ENCODE measurements at regions not wholly inside any gene's neighbourhood (a gene's known extent, or its start where the extent isn't known, plus 50 kb on each side); places are given as distances from the start of the nearest gene placed in this dataset.

DNA sequence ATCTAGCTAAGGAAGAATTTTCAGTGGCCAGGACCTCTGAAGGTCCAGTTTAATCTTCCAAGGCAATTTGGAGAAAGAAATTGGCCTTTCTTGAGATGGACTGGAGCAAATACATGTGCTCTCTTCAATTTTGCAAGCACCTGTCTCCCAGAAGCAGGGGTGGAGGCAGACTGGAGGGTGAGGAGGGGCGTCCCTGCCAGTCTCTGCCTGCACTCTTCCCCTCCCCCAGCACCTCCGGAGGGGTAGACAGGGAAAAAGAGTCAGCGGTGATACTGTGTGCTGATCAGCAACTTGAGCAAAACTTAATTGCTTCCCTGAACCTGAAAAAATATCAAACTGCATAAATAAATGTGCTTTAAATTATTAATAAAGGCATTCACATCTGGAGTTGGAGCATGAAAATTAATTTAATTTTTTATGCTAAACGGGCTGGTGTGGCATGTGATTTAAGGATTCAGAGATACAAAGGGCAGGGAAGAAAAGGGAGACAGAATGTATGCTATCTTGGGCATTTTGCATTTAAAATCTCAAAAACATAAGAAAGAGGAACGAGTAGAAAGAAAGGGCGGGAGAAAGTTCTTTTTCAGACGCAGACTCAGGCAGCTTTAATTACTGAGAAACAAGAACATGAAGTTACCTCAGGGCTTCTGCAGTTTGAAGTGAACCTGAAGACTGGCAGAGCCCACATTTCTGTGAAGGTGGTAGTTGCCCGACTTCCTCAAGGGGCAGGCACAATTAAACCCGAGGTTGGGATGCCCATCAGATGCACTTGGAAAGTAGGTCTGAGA lies 319.7 kb downstream of the UACA start:
- no peak for DNase-seq (ENCODE audit: low read depth)

DNA sequence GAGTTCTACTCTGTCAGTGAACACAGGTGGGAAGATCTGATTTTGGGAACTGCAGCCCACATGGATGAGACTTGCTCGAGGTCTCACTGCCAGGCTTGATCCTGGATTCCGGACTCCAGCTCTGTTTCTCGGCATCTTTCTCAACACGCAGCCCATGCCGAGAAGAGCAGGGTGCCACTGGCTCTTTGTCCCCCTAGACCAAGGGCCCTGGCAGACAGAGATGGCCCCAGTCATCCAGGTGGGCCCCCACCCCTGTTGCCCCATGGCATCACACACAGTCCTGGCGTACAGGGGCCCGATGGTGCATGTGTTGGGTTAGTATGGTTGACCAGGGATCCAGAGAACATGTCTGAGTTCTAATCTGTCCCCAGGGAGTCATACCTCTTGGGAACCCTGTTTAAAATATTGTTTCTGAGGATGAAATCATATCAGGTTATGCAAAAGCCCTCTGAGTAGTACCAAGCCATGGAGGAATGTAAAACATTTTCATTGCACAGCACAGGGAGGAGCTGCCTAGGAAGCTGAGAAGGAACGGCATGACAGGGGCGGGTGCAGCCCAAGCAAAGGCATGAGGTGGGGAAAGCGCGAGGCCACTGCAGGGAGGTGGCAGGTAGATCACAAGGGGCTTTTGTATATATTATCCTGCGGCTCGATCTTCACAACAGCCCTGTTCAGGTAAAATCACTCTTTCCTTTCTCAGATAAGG lies 320.6 kb downstream of the UACA start:
- DNase-seq (ENCODE audit: low read depth), result no peak

DNA sequence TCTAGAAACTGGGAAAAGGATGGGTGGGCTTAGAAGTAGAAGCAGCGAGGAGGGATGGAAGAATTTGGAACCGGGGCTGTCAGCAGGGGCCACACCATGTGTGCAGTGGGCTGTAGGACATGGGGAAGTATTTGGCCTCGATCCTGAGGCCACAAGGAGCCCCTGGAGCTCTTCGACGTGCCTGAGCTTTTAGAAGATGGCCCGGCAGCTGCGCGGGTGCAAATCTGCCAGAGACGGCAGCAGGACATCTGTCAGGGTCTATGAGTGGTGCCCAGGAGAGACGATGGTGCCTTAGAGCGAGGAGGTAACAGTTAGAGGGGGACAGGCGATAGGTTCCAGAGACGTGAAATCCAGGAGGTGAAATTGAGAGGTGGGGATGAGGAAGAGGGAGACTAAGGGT lies 321.1 kb downstream of the UACA start:
- no peak for DNase-seq (ENCODE audit: low read depth)

DNA sequence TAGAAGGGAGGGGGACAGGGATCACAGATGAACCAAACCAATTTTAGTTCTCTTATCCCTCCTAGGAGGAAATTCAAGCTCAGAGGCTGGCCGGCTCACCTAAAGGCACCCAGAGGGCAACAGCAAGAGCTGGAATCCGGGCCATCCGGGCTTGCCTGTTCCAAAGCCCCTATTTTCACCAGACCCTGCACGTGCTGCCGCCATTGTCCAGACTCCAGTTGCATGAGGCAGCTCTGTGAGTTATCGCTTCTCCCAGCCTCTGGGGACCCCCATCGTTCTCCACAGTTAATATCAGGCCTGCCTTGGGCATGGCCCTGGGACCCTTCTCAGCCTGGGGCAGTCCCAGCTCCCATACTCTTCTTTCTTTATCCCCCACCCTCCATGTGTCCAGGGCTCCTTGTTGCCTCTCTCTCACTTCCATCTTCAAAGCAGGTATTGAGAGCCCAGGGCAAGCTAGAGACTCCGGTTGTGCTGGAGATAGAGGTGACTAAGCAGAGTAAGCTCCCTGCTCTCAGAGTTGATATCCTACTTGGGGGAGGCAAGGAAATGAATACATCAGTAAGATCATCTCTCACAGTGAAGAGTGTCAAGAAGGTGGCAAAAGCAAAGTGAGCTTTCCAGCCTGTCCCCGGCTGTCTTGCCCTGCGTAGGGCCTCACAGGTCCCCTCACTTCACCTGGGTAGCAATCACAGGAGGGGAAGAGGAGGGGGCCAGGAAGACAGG lies 322.8 kb downstream of the UACA start:
- DNase-seq (ENCODE audit: low read depth), result no peak

DNA sequence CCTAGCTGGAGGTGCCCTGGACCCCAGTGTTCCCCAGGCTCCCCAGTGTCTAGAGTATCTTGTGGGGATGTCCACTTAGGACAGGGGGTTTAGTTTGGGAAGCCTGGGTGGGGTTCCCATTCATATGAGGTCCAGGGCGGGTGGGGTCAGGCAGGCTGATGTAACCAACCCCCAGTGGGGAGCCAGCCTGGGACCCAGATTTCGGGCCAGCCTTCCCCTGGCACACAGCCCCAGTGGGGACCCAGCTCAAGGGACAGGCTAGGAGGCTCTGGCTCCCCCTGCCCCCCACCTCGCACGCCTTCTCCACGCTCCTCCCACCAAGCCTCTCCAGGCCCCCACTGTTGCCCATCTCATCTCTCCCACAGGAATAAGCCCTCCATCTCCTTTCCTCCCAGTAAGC lies 323.5 kb downstream of the UACA start:
- DNase-seq (ENCODE audit: low read depth), result no peak

DNA sequence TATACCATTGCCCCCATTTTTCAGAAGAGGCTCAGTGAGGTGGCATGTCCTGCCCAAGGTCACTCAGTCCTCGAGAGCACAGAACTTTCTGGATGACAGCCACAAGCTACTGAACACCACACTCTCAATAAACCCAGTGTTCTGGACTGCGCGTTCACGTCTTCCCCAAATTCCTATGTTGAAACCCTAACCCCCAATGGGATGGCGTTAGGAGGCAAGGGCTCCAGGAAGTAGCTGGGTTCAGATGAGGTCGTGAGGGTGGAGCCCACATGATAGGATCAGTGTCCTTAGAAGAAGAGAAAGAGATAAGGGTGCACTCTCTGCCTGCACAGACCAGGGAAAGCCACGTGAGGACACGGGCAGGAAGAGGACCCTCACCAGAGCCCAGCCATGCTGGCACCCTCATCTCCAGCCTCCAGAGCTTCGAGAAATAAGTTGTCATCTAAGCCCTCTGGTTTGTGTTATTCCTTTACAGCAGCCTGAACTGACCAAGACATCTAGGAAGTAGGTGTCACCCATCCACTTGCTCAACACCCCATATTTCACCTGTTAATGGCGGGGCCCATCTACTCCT lies 324.0 kb downstream of the UACA start:
- DNase-seq (ENCODE audit: low read depth), result no peak

DNA sequence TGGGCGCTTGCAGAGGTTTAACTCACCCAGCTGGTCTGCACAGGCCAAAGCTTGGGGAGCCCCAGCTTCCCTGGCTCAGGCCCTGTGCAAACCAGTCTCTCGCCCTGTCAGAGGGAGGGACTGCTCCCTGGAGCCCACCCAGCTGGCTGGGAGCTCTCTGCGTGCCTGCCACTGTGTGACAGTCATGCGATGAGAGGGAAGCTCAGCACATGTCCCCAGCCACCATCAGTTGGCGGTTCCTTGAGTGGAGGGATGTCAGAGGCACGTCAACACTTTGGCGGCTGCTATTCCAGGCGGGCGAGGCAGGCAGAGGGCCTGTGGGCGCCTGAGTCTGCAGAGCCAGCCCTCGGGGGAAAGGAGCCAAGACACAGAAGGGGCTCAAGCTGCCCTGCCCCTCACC lies 324.6 kb downstream of the UACA start:
- no peak for DNase-seq (ENCODE audit: low read depth)

DNA sequence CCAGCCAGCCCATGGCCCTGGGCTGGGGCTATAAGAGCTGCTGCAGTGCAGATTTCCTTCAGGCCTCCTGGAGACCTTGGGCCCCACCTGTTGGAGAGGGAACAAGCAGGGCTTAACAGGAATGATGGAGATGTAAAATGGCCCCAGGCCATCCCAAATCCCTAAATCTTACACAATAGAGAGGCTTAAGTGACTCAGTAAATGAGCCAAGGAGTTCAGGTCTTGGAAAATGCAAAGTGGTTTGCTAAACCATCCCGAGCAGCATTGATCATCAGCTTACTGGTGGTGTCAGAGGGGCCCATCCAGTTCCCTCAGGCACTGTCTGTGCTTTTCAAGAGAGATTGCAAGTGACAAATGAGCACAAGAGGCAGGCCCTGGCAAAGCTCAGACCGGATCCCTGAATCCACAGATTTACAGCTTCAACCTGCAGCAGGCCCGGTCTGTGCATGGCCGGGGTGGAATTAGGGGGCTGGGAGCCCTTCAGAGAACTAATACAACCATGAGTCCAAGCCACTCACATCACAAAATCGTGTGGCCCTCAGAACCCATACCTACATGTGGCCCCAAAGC lies 325.4 kb downstream of the UACA start:
- DNase-seq (ENCODE audit: low read depth), result no peak

DNA sequence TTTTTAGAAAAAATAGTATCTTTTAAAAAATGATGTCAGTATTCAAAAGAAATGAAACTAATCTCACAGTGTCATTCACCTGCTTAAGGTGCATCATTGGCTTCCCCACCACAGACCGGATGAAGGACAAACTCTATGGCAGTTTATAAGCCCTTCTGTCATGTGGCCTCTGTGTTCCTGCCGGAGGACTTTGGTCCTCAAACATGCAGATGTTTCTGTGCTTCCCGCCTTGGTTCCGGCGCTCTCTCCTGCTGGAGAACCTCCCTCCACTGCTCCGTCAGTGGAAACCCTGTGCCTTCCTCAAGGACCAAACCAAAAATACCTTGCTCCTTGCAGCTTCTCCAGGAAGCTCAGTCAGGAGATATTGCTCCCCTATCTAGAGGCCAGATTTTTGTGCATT lies 326.3 kb downstream of the UACA start:
- DNase-seq (ENCODE audit: low read depth), result no peak

DNA sequence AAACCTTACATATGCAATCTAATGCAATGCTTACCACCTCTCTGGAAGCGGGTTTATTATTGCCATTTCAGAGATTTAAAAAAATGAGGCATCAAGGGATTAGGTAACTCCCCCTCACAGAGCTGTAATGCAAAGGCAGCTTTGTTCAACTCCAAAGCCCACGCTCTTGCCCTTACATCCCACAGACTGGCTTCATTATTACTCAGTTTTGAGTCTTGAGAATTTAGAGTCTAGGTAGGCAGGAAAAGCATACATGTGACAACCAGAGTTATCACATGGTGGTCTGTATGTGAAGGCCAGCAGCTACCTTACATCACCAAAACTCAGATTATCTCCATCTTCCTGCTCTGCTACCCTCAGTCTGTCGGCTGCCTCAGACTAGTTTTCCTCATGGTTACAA lies 326.9 kb downstream of the UACA start:
- no peak for DNase-seq (ENCODE audit: low read depth)

DNA sequence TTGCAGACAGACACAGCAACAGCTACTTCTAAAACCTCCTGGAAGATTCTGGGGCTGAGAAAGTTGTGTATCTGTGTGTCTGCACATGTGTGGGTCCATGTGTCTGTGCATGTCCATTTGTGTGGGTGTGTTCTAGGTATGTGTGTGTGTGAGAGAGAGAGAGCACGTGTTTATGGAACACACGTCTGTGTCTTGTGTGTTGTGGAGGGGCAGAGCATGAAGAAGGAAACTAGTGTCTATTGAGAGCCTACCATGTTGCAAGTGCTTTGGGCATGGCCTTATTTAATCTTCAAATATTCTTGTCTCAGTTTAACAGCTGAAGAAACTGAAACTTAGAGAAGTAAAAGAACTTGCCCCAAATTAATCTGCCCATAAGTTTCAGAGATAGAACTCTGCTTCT lies 327.5 kb downstream of the UACA start:
- DNase-seq (ENCODE audit: low read depth), result no peak

DNA sequence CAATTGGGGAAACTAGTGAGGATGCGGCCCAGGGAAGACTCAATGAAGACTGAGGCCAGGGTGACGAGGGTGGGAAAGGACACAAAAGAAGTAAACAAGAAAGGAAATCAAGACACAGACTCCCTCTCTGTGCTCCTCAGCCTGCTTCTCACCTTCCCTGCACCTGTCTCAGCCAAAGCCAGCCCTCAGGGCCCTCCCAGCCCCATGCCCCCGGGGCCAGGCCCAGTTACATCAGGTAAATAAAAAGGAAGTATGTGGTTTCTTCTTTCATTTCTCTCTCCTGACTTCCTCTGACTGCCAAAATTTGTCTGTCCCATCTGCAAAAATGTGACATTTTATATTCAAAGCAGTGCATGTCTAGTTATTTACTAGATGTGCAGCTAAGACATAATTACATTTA lies 328.0 kb downstream of the UACA start:
- no peak for DNase-seq (ENCODE audit: low read depth)

DNA sequence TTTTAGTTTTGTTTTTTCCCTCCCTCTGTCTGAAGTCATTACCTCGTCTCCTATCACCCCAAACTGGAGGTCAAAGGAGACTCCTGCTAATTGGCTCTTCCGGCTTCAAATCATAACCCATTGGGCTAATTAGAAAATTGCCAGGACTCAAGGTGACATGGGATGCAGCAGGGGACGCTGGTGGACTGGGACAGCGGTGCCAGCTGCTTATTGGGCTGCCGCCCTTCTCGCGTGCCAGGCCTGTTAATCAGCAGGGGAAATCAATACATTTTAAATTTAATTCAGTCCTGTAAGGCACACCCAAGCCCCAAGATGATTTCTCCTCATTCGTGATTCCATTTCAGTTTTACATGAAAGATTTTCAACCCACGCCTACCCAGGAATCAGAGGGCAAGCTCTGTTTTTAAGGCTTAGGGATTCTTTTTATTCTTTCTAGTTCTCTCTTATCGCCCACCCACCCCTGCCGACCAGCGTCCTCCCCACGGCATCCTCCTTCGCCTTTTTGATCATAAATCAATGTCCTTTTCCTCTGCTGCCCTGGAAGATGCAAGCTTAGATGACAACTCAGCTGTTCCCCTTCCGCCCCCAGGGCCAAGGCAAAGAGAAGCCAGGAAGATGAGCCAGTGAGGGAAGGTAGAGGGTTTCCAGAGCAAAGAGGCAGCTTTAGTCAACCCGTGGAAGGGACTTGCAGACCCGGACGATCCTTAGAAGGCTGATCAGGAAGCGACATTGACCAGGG lies 329.6 kb downstream of the UACA start:
- DNase-seq (ENCODE audit: low read depth), result no peak

DNA sequence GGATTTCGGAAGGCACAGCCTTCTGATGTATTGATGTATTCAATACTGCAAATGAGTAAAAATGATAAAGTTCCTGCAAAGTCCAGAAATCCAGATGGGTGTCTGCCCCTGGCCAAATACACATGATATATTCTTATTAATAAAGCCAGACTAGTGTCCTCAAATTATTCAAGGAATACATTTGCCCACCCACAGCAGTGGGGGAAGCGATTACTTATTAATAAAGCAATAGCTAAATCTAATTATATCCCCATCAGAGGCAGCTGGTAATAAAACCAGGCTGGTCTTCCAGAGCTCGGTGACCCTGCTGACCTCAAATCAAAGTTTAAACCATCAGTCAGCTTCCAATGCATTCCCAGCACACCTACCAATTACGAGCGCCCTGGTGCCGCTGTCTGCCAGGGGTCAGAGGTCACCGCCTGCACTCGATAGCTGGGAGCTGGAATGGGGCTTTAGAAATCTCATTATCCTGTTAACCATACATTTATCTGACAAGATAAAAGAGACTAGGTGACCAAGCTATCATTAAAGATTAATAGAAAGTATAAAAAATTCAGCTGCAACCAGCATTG lies 330.3 kb downstream of the UACA start:
- no peak for DNase-seq (ENCODE audit: low read depth)

DNA sequence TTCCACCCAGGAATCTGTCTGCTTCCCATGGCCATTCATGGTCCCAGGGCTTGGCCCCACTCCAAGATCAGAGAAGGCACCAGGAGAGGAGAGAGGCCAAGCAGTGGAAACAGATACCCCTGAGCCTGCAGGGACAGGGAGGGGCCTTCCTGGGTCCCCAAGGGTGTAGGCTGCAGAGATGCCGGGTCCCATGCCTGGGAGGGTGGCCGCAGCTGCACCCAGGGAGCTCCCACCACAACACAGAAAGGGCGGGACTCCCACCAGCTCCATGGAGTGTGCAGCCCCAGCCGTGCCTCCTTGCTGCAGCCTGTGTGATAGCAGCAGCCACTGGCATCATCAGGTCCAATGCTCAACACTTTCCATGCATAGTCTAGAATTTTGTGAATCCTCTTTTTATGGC lies 331.5 kb downstream of the UACA start:
- no peak for DNase-seq (ENCODE audit: low read depth)

DNA sequence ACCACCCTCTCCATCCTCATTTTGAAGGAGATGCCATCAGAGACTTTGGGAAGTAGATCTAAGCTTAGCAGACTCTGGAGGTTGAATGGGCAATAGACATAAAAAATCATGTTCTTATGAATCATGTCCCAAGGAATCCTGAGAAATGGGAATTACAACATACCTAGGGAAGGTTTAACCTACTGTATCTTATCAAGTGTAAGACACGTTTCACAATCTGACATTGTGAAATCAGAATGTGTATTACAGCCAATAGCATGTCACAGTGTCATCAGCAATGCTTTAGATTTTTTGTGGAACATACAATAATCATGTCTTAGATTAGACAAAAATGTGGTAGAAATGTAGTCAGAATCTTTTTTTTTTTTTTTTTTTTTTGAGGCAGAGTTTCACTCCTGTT lies 332.4 kb upstream of the TLE3 start:
- DNase-seq (ENCODE audit: low read depth), result no peak

DNA sequence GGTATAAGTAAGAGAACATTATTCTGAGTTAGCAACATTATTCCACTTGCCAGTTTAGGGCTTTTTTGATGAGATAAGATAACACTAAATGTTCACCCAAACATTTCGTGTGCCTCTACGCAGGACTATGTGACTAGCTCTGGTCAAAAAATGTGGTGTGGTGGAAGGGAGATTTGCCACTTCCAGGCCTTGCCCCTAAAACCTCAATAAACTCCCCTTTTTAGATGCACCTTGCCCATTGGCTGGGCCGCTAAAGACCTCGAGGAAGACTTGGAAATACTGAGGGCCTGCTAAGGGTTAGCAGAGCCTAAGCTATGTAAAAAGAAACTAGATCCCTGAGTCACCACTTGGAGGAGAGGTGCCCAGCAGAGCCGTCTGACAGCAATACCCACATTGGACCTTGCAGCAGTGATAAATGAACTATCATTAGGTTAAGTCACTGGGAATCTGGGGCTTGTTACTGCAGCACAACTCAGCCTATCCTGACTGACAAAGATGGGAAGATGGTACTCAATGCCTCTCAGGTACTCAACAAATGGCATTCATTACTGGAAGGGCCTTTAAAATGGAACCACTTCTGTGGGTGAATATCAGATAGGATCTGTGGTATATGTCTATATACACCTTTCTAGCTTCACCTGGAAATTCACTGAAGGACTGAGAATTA lies 331.5 kb upstream of the TLE3 start:
- no peak for DNase-seq (ENCODE audit: low read depth)

DNA sequence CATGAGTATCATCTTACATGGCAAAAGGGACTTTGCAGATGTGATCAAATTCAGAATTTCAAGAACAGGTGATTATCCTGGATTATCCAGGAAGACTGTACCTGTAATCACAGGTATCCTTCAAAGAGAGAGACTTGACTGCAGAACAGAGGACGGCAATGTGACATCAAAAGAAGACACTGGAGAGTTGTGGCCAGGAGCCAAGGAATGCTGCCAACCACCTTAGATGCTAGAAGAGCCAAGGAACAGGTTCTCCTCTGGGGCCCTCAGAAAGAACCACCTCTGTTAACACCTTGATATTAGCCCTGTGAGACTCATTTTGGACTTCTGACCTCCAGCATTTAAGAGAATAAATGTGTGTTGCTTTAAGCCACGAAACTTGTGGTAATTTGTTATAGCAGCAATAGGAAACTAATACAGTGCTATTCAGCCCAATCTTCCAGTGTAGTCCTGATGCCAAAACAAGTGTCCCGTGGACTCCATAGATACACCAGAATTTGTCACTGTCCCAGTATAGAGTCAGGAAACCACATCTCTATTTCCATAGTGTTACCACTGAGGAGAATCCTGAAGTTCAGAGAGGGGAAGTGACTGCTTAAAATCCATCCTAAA lies 330.6 kb upstream of the TLE3 start:
- DNase-seq (ENCODE audit: low read depth), result no peak

DNA sequence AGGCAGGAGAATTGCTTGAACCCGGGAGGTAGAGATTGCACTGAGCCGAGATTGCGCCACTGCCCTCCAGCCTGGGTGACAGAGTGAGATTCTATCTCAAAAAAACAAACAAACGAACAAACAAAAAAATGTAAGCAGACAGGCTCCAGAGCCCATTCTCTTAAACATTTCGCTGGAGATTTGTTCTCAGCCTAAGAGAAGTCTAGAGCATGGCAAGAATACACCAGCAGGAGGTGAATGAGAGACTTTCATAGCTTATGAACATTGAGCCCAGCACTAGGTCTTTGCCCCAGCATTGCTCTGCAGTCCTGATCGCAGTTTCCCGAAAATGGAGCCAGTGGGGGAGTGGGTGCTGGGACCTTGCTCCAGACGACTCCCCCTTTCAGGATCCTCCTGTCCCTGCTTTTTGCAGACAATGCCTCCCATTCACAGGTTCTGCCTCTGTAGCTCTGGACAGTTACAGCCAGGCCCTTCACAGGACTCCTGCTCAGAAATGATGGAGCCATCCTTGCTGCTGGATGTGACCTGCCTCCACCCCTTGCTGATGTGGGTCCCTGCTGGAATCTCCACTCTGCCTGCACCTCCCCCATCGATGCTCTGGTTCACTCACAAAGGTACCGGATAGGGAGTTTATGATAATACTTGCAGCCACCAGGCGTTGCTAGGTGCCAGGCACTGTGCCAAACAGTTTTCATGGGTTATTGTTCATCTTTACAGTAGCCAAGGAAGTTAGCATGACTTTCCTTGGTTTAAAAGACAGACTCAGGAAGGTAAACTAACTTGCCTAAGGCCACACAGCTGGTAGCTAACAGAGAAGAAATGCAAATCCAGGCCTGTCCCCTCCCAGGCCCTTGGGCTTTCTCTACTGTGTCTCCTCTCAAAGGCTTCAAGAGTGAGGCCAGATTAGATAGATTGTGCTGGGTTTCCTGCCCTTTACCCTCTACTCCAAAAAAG lies 329.7 kb upstream of the TLE3 start:
- no peak for DNase-seq (ENCODE audit: low read depth)
